Lower leg skin (tissue), 3 donors: ENCODE measurements at regions not wholly inside any gene's neighbourhood (a gene's known extent, or its start where the extent isn't known, plus 50 kb on each side); places are given as distances from the start of the nearest gene placed in this dataset.
"Not testable (repeated sequence)": the region's sequence is repeated elsewhere in the genome, so short reads cannot be mapped to it uniquely, and the experiment has no call there.

Experiments used
- POLR2A ChIP-seq, 2 donors: fragments of 450-650 bp; IDR thresholded peaks; one replicate each; pipeline ENCODE4 v1.6.1; 2016 to 2017; ENCODE audit warnings: antibody characterized with exemption in 2 of 2, mild to moderate bottlenecking in 1 of 2, moderate library complexity in 1 of 2
- TF ChIP-seq, protein P1 (sequence below), 3 donors: fragments of 450-650 bp; IDR thresholded peaks; one replicate each; pipeline ENCODE4 v1.5.1; 2016; ENCODE audit warnings: antibody characterized with exemption in 3 of 3, mild to moderate bottlenecking in 3 of 3, moderate library complexity in 2 of 3

DNA sequence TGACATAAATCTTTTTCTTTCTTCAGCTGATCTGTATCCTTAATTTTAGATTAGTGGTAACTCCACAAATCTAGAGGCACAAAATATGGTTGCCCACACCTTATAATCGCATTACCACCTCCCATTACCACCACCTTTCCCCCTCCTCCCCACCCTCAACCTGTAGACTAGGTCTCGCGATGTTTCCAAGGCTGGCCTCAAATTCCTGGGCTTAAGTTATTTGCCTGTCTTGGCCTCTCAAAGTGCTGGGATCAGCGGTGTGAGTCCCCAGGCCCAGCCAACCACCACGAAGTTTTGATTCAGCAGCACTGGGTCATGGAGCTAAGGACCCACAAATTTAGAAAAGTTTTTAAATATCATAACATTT is 4242.2 kb upstream of the OR11H1 start:
- TF ChIP-seq, protein P1, sequence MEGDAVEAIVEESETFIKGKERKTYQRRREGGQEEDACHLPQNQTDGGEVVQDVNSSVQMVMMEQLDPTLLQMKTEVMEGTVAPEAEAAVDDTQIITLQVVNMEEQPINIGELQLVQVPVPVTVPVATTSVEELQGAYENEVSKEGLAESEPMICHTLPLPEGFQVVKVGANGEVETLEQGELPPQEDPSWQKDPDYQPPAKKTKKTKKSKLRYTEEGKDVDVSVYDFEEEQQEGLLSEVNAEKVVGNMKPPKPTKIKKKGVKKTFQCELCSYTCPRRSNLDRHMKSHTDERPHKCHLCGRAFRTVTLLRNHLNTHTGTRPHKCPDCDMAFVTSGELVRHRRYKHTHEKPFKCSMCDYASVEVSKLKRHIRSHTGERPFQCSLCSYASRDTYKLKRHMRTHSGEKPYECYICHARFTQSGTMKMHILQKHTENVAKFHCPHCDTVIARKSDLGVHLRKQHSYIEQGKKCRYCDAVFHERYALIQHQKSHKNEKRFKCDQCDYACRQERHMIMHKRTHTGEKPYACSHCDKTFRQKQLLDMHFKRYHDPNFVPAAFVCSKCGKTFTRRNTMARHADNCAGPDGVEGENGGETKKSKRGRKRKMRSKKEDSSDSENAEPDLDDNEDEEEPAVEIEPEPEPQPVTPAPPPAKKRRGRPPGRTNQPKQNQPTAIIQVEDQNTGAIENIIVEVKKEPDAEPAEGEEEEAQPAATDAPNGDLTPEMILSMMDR (IDR thresholded peaks at IDR 0.05) = not testable (repeated sequence)
- TF ChIP-seq POLR2A (IDR thresholded peaks at IDR 0.05) = not testable (repeated sequence)
